Adrenal gland (tissue), 9 donors: ENCODE measurements at regions not wholly inside any gene's neighbourhood (a gene's known extent, or its start where the extent isn't known, plus 50 kb on each side); places are given as distances from the start of the nearest gene placed in this dataset.
"Not testable (repeated sequence)": the region's sequence is repeated elsewhere in the genome, so short reads cannot be mapped to it uniquely, and the experiment has no call there.

Experiments used
- DNase-seq, 7 donors: peaks; one replicate each; pipeline ENCODE4 v3.0.0-alpha.2; 2019 to 2020
- H3K27ac ChIP-seq, 5 donors: fragments of 200-600 bp; sonication (generic) in 4 of 5; 1 replicate in 3 of 5; 2 replicates in 2 of 5; pipeline versions ENCODE4 v1.5.1 to v1.8.0; 2016 to 2020; ENCODE audit warnings: mild to moderate bottlenecking in 1 of 5
- H3K27me3 ChIP-seq: fragments of 200-600 bp; 2 replicates; pipeline ENCODE4 v1.8.0; 2021
- H3K36me3 ChIP-seq, 2 donors: fragments of 200-600 bp; replicated peaks in 1 of 2; 1 replicate in 1 of 2; 2 replicates in 1 of 2; pipeline versions ENCODE4 v1.5.1 to v1.8.0; 2018 to 2022
- H3K4me1 ChIP-seq, 2 donors: fragments of 200-600 bp; replicated peaks in 1 of 2; 1 replicate in 1 of 2; 2 replicates in 1 of 2; pipeline versions ENCODE4 v1.5.1 to v1.8.0; 2018 to 2021
- H3K4me3 ChIP-seq, 4 donors: fragments of 200-600 bp; sonication (generic) in 3 of 4; one replicate each; pipeline ENCODE4 v1.5.1; 2016 to 2018
- H3K9me3 ChIP-seq, 3 donors: fragments of 200-600 bp; sonication (generic) in 1 of 3; replicated peaks in 1 of 3; 1 replicate in 2 of 3; 2 replicates in 1 of 3; pipeline versions ENCODE4 v1.5.1 to v1.8.0; 2016 to 2021
- CTCF ChIP-seq, 6 experiments: fragments of 450-650 bp in 4 of 6; fragments of 200-600 bp in 2 of 6; sonication (generic) in 1 of 6; IDR thresholded peaks; 1 replicate in 5 of 6; 2 replicates in 1 of 6; pipeline versions ENCODE4 v1.5.1 to v1.8.0; 2016 to 2021; ENCODE audit warnings: antibody characterized with exemption in 6 of 6, mild to moderate bottlenecking in 2 of 6, moderate library complexity in 1 of 6
- POLR2A ChIP-seq, 2 donors: fragments of 450-650 bp; IDR thresholded peaks; one replicate each; pipeline ENCODE4 v1.6.1; 2017; ENCODE audit warnings: antibody characterized with exemption in 2 of 2, mild to moderate bottlenecking in 2 of 2, moderate library complexity in 1 of 2
- WGBS, 4 donors: extraction: QIAGEN DNeasy Blood & Tissue Kit in 2 of 4; methylation state at CpG; one replicate each; pipeline versions ENCODE4 v1.1.5 to v1.1.7; 2013 to 2017; 5-methylcytosine and 5-hydroxymethylcytosine counted together
- intact Hi-C, 2 donors: fragments of 100-400 bp; cut with DNase I; formaldehyde crosslinking; loops; one replicate each; pipeline versions ENCODE4 v1.14.1 to v1.15.0; 2022 to 2023
- donor health status: healthy with polysubstance abuse.
- donor health status: Bipolar disorder and iron deficiency.
- donor health status: DM: yes; HTN: yes; CAD: no.
- donor health status: DM: no; HTN: no; CAD: no.
- donor health status: DM: no; HTN: no; CAD: no.

- Histone ChIP-seq H3K27ac (no peak overlapping the region), H3K36me3 (no peaks in the 10 kb centered on the region), H3K27me3 (no peaks in the 10 kb centered on the region), H3K4me1 (no peaks in the 10 kb centered on the region), H3K4me3 (no peak overlapping the region), H3K9me3 (no peaks in the 10 kb centered on the region)
- intact Hi-C loops = no loop called here
- DNase-seq = no peak
- TF ChIP-seq POLR2A (IDR thresholded peaks at IDR 0.05) (no peak), CTCF (IDR thresholded peaks at IDR 0.05) (no peak)
These were observed 1291.7 kb upstream of the MIR17HG start for GRCh38 chr13:90055760-90056159.

GRCh38 chr13:90064226-90064625, 1283.3 kb upstream of the MIR17HG start:
- H3K27ac ChIP-seq, intact Hi-C loops, H3K9me3 ChIP-seq, DNase-seq, H3K4me3 ChIP-seq, H3K4me1 ChIP-seq, H3K36me3 ChIP-seq, H3K27me3 ChIP-seq: not testable (repeated sequence)

DNA sequence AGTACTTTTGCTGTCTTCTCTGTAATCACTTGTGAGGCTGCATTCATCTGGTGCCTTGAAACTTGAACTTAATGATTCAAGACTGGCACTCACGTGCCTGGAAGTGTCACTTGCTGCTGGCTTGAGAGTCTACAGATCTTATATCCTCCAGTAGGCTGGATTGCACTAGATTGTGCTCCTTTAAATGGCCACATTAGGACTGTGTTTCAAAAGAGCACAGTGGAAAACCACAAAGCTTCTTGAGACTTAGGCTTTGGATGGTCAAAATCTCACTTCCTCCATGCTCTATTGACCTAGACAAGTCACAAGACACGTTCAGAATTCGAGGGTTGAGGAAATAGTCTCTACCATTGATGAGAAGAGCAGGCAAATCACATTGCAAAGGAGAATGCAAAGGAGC, 1278.8 kb upstream of the MIR17HG start:
- WGBS, 4 donors = 32 to 46% (median 39%) methylated on average over 3 of the region's 3 CpGs
- Histone ChIP-seq H3K9me3 (no peaks in the 10 kb centered on the region), H3K4me1 (no peaks in the 10 kb centered on the region), H3K4me3 (no peak overlapping the region), H3K27me3 (no peaks in the 10 kb centered on the region), H3K36me3 (no peaks in the 10 kb centered on the region), H3K27ac (no peak overlapping the region)
- no peak for DNase-seq
- TF ChIP-seq POLR2A (IDR thresholded peaks at IDR 0.05) (no peak), CTCF (IDR thresholded peaks at IDR 0.05) (no peak)
- intact Hi-C loops = no loop called here

GRCh38 chr13:90070362-90070761, 1277.1 kb upstream of the MIR17HG start:
- Histone ChIP-seq H3K4me3 (no peak overlapping the region), H3K27ac (no peak overlapping the region), H3K9me3 (no peaks in the 10 kb centered on the region), H3K27me3 (no peaks in the 10 kb centered on the region), H3K4me1 (no peaks in the 10 kb centered on the region), H3K36me3 (no peaks in the 10 kb centered on the region)
- DNase-seq = no peak
- TF ChIP-seq CTCF (IDR thresholded peaks at IDR 0.05) (no peak), POLR2A (IDR thresholded peaks at IDR 0.05) (no peak)
- intact Hi-C loops = no loop called here
- 87 to 89% (median 88%) methylated on average over 1 of the region's 1 CpG for WGBS, 4 donors

DNA sequence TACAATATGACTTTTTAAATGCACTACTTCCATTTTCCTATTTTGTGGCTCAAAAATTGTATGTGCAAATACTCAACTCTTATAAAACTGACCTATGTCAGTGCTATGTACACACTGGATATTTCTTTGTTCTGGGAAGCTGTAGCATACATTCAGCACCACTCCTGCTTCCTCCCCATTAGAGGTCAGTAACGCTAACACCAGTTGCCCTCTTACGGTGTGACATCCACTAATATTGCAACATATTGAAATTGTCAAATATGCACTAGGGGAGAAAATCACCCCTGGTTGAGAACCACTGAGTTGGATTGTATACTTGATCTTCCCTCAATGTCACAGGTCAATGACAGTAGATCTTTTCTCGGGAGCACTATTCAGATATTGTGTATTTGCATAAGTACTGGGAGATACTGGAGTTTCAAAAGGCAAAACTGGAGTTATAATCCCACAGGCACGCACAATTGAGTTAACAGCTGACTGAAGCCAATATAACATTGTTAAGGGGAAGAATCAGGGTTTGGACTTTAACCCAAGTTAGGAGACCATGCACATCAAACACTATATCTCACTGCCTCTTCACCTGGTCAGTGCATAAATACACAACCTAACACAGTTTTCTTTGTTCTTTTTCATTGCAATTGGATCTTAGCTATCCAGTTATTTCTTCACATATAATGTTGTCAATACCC, 1276.5 kb upstream of the MIR17HG start:
- H3K4me1 ChIP-seq = no peaks in the 10 kb centered on the region
- no peaks in the 10 kb centered on the region for H3K36me3 ChIP-seq
- no peak overlapping the region for H3K27ac ChIP-seq
- intact Hi-C loops = no loop called here
- no peaks in the 10 kb centered on the region for H3K9me3 ChIP-seq
- no peak overlapping the region for H3K4me3 ChIP-seq
- 53 to 93% (median 83%) methylated on average over 4 of the region's 4 CpGs for WGBS, 4 donors
- TF ChIP-seq CTCF (IDR thresholded peaks at IDR 0.05) = no peak
- TF ChIP-seq POLR2A (IDR thresholded peaks at IDR 0.05) = no peak
- H3K27me3 ChIP-seq = no peaks in the 10 kb centered on the region
- DNase-seq = no peak
